Mesenchymal stem cell (in vitro differentiated cells and primary cell): ENCODE measurements at regions not wholly inside any gene's neighbourhood (a gene's known extent, or its start where the extent isn't known, plus 50 kb on each side); places are given as distances from the start of the nearest gene placed in this dataset.

Experiments
- DNase-seq: peaks from one replicate; pipeline ENCODE4 v3.0.0-alpha.2; 2013
- H2AFZ ChIP-seq: one replicate; pipeline ENCODE4 v1.6.1; 2013; ENCODE audit warnings: low read depth, mild to moderate bottlenecking, control low read depth, inconsistent platforms, low read length, moderate library complexity
- H2AK5ac ChIP-seq: 2 replicates; pipeline ENCODE4 v1.6.1; 2013; ENCODE audit warnings: low read length, moderate library complexity, mild to moderate bottlenecking, inconsistent platforms; ENCODE audit not compliant: severe bottlenecking
- H2BK120ac ChIP-seq: one replicate; pipeline ENCODE4 v1.6.1; 2013; ENCODE audit warnings: low read depth, mild to moderate bottlenecking, inconsistent platforms, low read length, moderate library complexity
- H2BK12ac ChIP-seq, 2 experiments: one replicate each; pipeline ENCODE4 v1.6.1; 2013; ENCODE audit warnings: inconsistent platforms in 2 of 2, low read length in 2 of 2, mild to moderate bottlenecking in 2 of 2, moderate library complexity in 2 of 2, control low read depth in 1 of 2
- H2BK15ac ChIP-seq: one replicate; pipeline ENCODE4 v1.6.1; 2013; ENCODE audit warnings: mild to moderate bottlenecking, low read depth, inconsistent platforms; ENCODE audit not compliant: poor library complexity, severe bottlenecking
- H2BK5ac ChIP-seq: 2 replicates; pipeline ENCODE4 v1.6.1; 2013; ENCODE audit warnings: low read depth, mild to moderate bottlenecking, low read length, control low read depth, inconsistent platforms; ENCODE audit not compliant: poor library complexity, severe bottlenecking
- H3K14ac ChIP-seq, 2 experiments: one replicate each; pipeline ENCODE4 v1.6.1; 2013; ENCODE audit warnings: inconsistent platforms in 2 of 2, low read length in 2 of 2, control low read depth in 1 of 2, mild to moderate bottlenecking in 1 of 2, moderate library complexity in 1 of 2
- H3K18ac ChIP-seq, 2 experiments: one replicate each; pipeline ENCODE4 v1.6.1; 2013; ENCODE audit warnings: inconsistent platforms in 2 of 2, low read length in 2 of 2, control low read depth in 1 of 2, low read depth in 1 of 2, mild to moderate bottlenecking in 1 of 2
- H3K23ac ChIP-seq, 2 experiments: one replicate each; pipeline ENCODE4 v1.6.1; 2013; ENCODE audit warnings: inconsistent platforms in 2 of 2, low read length in 2 of 2, mild to moderate bottlenecking in 2 of 2, moderate library complexity in 2 of 2, control low read depth in 1 of 2
- H3K27ac ChIP-seq: 2 replicates; pipeline ENCODE4 v1.5.1; 2013; ENCODE audit warnings: mild to moderate bottlenecking, moderate library complexity, low read length, control low read depth, inconsistent platforms; ENCODE audit not compliant: poor library complexity, severe bottlenecking
- H3K27me3 ChIP-seq, 2 experiments: 2 replicates each; pipeline versions ENCODE4 v1.6.1 to v1.7.0; 2013; ENCODE audit warnings: low read length in 2 of 2, mild to moderate bottlenecking in 2 of 2, moderate library complexity in 2 of 2, control low read depth in 1 of 2, inconsistent platforms in 1 of 2; ENCODE audit not compliant: control insufficient read depth in 1 of 2, insufficient read depth in 1 of 2
- H3K36me3 ChIP-seq, 2 experiments: 2 replicates each; pipeline versions ENCODE4 v1.6.1 to v1.7.0; 2013; ENCODE audit warnings: low read length in 2 of 2, control low read depth in 1 of 2, inconsistent platforms in 1 of 2, low read depth in 1 of 2, mild to moderate bottlenecking in 1 of 2; ENCODE audit not compliant: insufficient read depth in 2 of 2, control insufficient read depth in 1 of 2
- H3K4ac ChIP-seq, 2 experiments: one replicate each; pipeline ENCODE4 v1.6.1; 2013; ENCODE audit warnings: inconsistent platforms in 2 of 2, low read length in 2 of 2, mild to moderate bottlenecking in 2 of 2, moderate library complexity in 2 of 2, control low read depth in 1 of 2, low read depth in 1 of 2
- H3K4me1 ChIP-seq: 2 replicates; pipeline ENCODE4 v1.6.1; 2013; ENCODE audit warnings: low read depth, low read length, control low read depth; ENCODE audit not compliant: control insufficient read depth, insufficient read depth
- H3K4me2 ChIP-seq: 2 replicates; pipeline ENCODE4 v1.6.1; 2013; ENCODE audit warnings: low read length, mild to moderate bottlenecking, inconsistent platforms; ENCODE audit not compliant: poor library complexity, severe bottlenecking
- H3K4me3 ChIP-seq, 2 experiments: 2 replicates each; pipeline versions ENCODE4 v1.5.1 to v1.7.0; 2013; ENCODE audit warnings: low read length in 2 of 2, mild to moderate bottlenecking in 2 of 2, control low read depth in 1 of 2, low read depth in 1 of 2; ENCODE audit not compliant: insufficient read depth in 1 of 2
- H3K79me1 ChIP-seq: replicated peaks from 2 replicates; pipeline ENCODE4 v1.6.1; 2013; ENCODE audit warnings: mild to moderate bottlenecking, control low read depth, low read length, inconsistent platforms; ENCODE audit not compliant: poor library complexity, severe bottlenecking
- H3K9ac ChIP-seq: 2 replicates; pipeline ENCODE4 v1.7.0; 2013; ENCODE audit warnings: mild to moderate bottlenecking, low read length, moderate library complexity
- H3K9me3 ChIP-seq: 2 replicates; pipeline ENCODE4 v1.7.0; 2013; ENCODE audit warnings: mild to moderate bottlenecking, low read length; ENCODE audit not compliant: control insufficient read depth
- H4K8ac ChIP-seq: one replicate; pipeline ENCODE4 v1.6.1; 2013; ENCODE audit warnings: inconsistent platforms, mild to moderate bottlenecking, low read length, moderate library complexity
- H4K91ac ChIP-seq: one replicate; pipeline ENCODE4 v1.6.1; 2013; ENCODE audit warnings: mild to moderate bottlenecking, low read length, inconsistent platforms
- WGBS: methylation state at CpG from one replicate; pipeline ENCODE4 v1.1.7; 2013; ENCODE audit warnings: mixed read lengths; 5-methylcytosine and 5-hydroxymethylcytosine counted together

DNA sequence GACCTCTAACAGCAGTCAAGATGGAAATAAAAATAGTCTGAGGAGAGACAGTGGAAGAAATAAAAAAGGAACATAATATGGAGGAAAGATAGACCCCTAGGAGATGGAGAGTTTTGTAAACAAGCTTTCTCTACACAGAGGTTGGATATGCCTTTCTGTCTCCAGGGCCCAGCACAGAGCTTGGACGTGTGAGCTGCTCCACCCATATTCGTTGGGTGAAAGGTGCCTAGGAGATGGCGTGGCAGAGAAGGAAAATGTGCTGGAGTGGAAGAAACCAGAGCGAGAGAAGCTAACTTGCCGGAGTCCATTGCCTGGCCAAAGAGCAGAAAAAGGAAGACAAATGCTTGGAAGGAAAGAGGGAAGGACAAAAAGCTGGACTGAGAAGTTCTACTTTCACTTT, 78.3 kb upstream of the LMO4 start:
- peaks cover 11% of the 10 kb centered on the region for H3K9me3 ChIP-seq
- H3K79me1 ChIP-seq, result no peaks in the 10 kb centered on the region
- H3K4me1 ChIP-seq, result no peaks in the 10 kb centered on the region
- H2BK5ac ChIP-seq, result no peak overlapping the region
- no peak overlapping the region for H3K9ac ChIP-seq
- no peak overlapping the region for H3K14ac ChIP-seq
- H4K8ac ChIP-seq, result no peak overlapping the region
- no peak overlapping the region for H3K4ac ChIP-seq
- H4K91ac ChIP-seq, result no peak overlapping the region
- H2BK15ac ChIP-seq, result no peak overlapping the region
- WGBS, result 86% methylated on average over 5 of the region's 5 CpGs
- no peak for DNase-seq
- no peaks in the 10 kb centered on the region for H3K36me3 ChIP-seq
- no peaks in the 10 kb centered on the region for H3K27me3 ChIP-seq
- no peak overlapping the region for H2AFZ ChIP-seq
- no peak overlapping the region for H3K4me3 ChIP-seq
- H2AK5ac ChIP-seq, result no peak overlapping the region
- H3K18ac ChIP-seq, result no peak overlapping the region
- no peak overlapping the region for H2BK120ac ChIP-seq
- H3K23ac ChIP-seq, result no peak overlapping the region
- H3K27ac ChIP-seq, result no peak overlapping the region
- no peak overlapping the region for H3K4me2 ChIP-seq
- no peak overlapping the region for H2BK12ac ChIP-seq

DNA sequence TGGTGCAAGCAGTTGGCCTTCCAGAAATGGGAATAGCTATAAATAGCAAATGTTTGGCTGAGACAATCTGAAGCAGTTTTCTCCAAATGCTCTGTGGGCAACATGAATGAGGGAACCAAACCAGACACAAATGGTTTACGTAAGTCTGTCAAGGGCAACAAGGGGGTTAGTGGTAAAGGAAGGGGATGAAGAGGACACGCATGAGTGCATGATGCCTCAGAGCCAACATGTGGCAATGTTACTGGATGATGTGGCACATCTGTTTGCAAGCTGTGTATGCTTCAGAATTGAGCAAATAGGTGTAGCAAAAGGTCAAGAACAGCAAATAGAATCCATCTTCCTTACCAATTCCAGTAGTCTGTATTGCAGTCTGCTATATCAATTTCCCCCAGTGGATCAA, 76.3 kb upstream of the LMO4 start:
- H2AK5ac ChIP-seq, result no peak overlapping the region
- H4K8ac ChIP-seq, result no peak overlapping the region
- H2BK15ac ChIP-seq, result no peak overlapping the region
- no peaks in the 10 kb centered on the region for H3K27me3 ChIP-seq
- H3K79me1 ChIP-seq, result no peaks in the 10 kb centered on the region
- H3K18ac ChIP-seq, result no peak overlapping the region
- no peak overlapping the region for H3K4me2 ChIP-seq
- H3K4me3 ChIP-seq, result peak overlapping the region in 1 of 2 experiments; percentile 10
- H3K14ac ChIP-seq, result no peak overlapping the region
- H3K9ac ChIP-seq, result no peak overlapping the region
- H2BK5ac ChIP-seq, result no peak overlapping the region
- no peaks in the 10 kb centered on the region for H3K4me1 ChIP-seq
- no peaks in the 10 kb centered on the region for H3K36me3 ChIP-seq
- peaks cover 21% of the 10 kb centered on the region for H3K9me3 ChIP-seq
- H4K91ac ChIP-seq, result no peak overlapping the region
- H2AFZ ChIP-seq, result no peak overlapping the region
- peak; percentile 27 for DNase-seq
- no peak overlapping the region for H2BK120ac ChIP-seq
- WGBS, result 60% methylated on average over 2 of the region's 2 CpGs
- no peak overlapping the region for H3K27ac ChIP-seq
- H2BK12ac ChIP-seq, result no peak overlapping the region
- H3K23ac ChIP-seq, result no peak overlapping the region
- H3K4ac ChIP-seq, result no peak overlapping the region

DNA sequence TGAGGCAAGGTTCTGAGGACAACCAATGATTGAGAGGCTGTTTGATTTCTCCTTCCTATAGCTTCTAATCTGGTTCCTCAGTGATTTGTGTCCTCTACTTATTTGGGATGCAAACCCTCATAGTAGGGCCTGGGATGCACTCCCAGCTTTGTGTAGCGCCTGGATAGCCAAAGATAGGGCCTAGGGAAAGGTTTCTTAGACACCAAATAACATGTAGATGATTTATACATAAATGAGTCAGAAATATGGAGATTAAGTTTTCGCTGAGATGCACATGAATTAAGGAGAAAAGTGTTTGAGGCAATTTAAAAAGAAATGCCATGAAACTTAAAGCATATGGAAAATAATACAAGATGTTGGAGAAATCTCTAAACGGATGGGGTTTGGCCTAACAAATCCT, 66.0 kb upstream of the LMO4 start:
- Histone ChIP-seq H3K18ac (no peak overlapping the region), H3K9ac (no peak overlapping the region), H2AK5ac (no peak overlapping the region), H3K4me3 (no peak overlapping the region), H3K4me1 (no peaks in the 10 kb centered on the region), H3K27ac (no peak overlapping the region), H3K79me1 (no peaks in the 10 kb centered on the region), H3K27me3 (no peaks in the 10 kb centered on the region), H3K23ac (no peak overlapping the region), H2AFZ (no peak overlapping the region), H3K9me3 (no peaks in the 10 kb centered on the region), H3K14ac (no peak overlapping the region), H4K91ac (no peak overlapping the region), H2BK15ac (no peak overlapping the region), H2BK12ac (no peak overlapping the region), H2BK120ac (no peak overlapping the region), H4K8ac (no peak overlapping the region), H2BK5ac (no peak overlapping the region), H3K4me2 (no peak overlapping the region), H3K36me3 (no peaks in the 10 kb centered on the region), H3K4ac (no peak overlapping the region)
- 68% methylated on average over 3 of the region's 3 CpGs for WGBS
- no peak for DNase-seq

DNA sequence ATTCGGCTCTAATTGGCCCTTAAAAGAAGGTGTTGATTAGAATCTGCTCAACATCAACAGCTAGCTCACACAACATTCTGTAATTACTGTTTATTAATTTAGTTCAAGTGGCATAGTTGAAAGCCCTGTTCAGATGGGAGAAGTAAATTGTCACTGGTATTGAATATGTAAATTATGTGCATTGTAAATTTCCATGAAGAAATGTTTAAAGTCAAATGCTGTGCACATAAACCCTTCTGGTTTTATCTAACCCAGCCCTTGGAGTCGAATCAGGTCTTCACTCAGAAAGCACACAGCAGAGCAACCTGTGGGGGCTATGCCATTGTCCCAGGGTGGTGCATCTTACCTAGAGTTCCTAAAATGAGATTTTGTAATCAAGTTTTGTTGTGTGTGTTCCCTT, 65.4 kb upstream of the LMO4 start:
- Histone ChIP-seq H2AK5ac (no peak overlapping the region), H2BK12ac (no peak overlapping the region), H4K8ac (no peak overlapping the region), H2BK15ac (no peak overlapping the region), H2AFZ (no peak overlapping the region), H3K79me1 (no peaks in the 10 kb centered on the region), H3K36me3 (no peaks in the 10 kb centered on the region), H3K9ac (no peak overlapping the region), H3K23ac (no peak overlapping the region), H3K4me2 (no peak overlapping the region), H2BK120ac (no peak overlapping the region), H3K4me3 (no peak overlapping the region), H3K14ac (no peak overlapping the region), H3K9me3 (no peaks in the 10 kb centered on the region), H3K27me3 (no peaks in the 10 kb centered on the region), H3K18ac (no peak overlapping the region), H4K91ac (no peak overlapping the region), H3K4me1 (no peaks in the 10 kb centered on the region), H3K4ac (no peak overlapping the region), H2BK5ac (no peak overlapping the region), H3K27ac (no peak overlapping the region)
- DNase-seq, result no peak
- WGBS, result 80% methylated on average over 2 of the region's 2 CpGs
